Activated CD4-positive, alpha-beta T cell treated with anti-CD3 and anti-CD28 coated beads, Interleukin-2, amount 50 U/mL, for 24 hours (primary cell): ENCODE measurements at regions not wholly inside any gene's neighbourhood (a gene's known extent, or its start where the extent isn't known, plus 50 kb on each side); places are given as distances from the start of the nearest gene placed in this dataset.

Source experiments
- DNase-seq, 2 donors: peaks; one replicate each; pipeline ENCODE4 v3.0.0-alpha.2; 2020; ENCODE audit warnings: low read depth in 1 of 2, low spot score in 1 of 2

GRCh38 chr3:111311709-111312235, 230.2 kb upstream of the CD96 start:
- no peak for DNase-seq

GRCh38 chr3:111314181-111314873, 227.7 kb upstream of the CD96 start:
- DNase-seq, result no peak

- no peak for DNase-seq
Measured at GRCh38 chr3:111314898-111315297, 227.1 kb upstream of the CD96 start.

- no peak for DNase-seq
Measured at GRCh38 chr3:111315930-111316587, 225.9 kb upstream of the CD96 start.

- DNase-seq, result no peak
Measured at GRCh38 chr3:111318289-111318688, 223.7 kb upstream of the CD96 start.

GRCh38 chr3:111319598-111319997, 222.4 kb upstream of the CD96 start:
- DNase-seq, result no peak

- DNase-seq, result no peak
Measured at GRCh38 chr3:111321786-111322185, 220.2 kb upstream of the CD96 start.

GRCh38 chr3:111323019-111323418, 219.0 kb upstream of the CD96 start:
- no peak for DNase-seq

- no peak for DNase-seq
Measured at GRCh38 chr3:111324151-111324550, 217.8 kb upstream of the CD96 start.

GRCh38 chr3:111324645-111325044, 217.4 kb upstream of the CD96 start:
- DNase-seq, result no peak

GRCh38 chr3:111325160-111325718, 216.8 kb upstream of the CD96 start:
- DNase-seq, result no peak

GRCh38 chr3:111326144-111326995, 215.6 kb upstream of the CD96 start:
- no peak for DNase-seq

- DNase-seq, result no peak
Measured at GRCh38 chr3:111331306-111331705, 210.7 kb upstream of the CD96 start.

- DNase-seq, result no peak
Measured at GRCh38 chr3:111331912-111332311, 210.1 kb upstream of the CD96 start.

GRCh38 chr3:111332488-111333080, 209.4 kb upstream of the CD96 start:
- no peak for DNase-seq

GRCh38 chr3:111333642-111334041, 208.4 kb upstream of the CD96 start:
- DNase-seq, result no peak

- no peak for DNase-seq
Measured at GRCh38 chr3:111335512-111336303, 206.3 kb upstream of the CD96 start.

- no peak for DNase-seq
Measured at GRCh38 chr3:111336511-111336910, 205.5 kb upstream of the CD96 start.

- peak in 1 of 2 donors; percentile 23 for DNase-seq
Measured at GRCh38 chr3:111338059-111338698, 203.8 kb upstream of the CD96 start.

GRCh38 chr3:111339017-111339416, 203.0 kb upstream of the CD96 start:
- DNase-seq, result no peak
